B cell (primary cell): ENCODE measurements at regions not wholly inside any gene's neighbourhood (a gene's known extent, or its start where the extent isn't known, plus 50 kb on each side); places are given as distances from the start of the nearest gene placed in this dataset.

Experiments used
- ATAC-seq: fragments of 200-7000 bp; cut with Tn5 transposase; one replicate; pipeline ENCODE4 v1.10.0; 2021; ENCODE audit warnings: low read depth, mild to moderate bottlenecking, moderate number of reproducible peaks, moderate library complexity
- CTCF ChIA-PET: fragments of 350-600 bp; sonication (Branson Sonifier 250); formaldehyde crosslinking; loops from one replicate; lab custom pipeline; 2021; ENCODE audit warnings: antibody characterized with exemption, inconsistent platforms; lab: Charles Lee
- POLR2A ChIA-PET: fragments of 350-600 bp; sonication (Branson Sonifier 250); formaldehyde crosslinking; loops from one replicate; lab custom pipeline; 2021; ENCODE audit warnings: antibody characterized with exemption; lab: Charles Lee
- DNase-seq: peaks from one replicate; pipeline ENCODE4 v3.0.0; 2013
- H2AFZ ChIP-seq: 2 replicates; pipeline ENCODE4 v1.6.1; 2012; ENCODE audit warnings: mild to moderate bottlenecking, low read depth, low read length; ENCODE audit not compliant: insufficient read depth, poor library complexity, severe bottlenecking
- H3K27ac ChIP-seq, 2 donors: 1 replicate in 1 of 2; 2 replicates in 1 of 2; pipeline ENCODE4 v1.5.1; 2012 to 2013; ENCODE audit warnings: low read length in 2 of 2, mild to moderate bottlenecking in 2 of 2, moderate library complexity in 1 of 2
- H3K27me3 ChIP-seq, 4 experiments: fragments of 200-600 bp in 1 of 4; sonication (generic) in 1 of 4; replicated peaks in 1 of 4; 1 replicate in 2 of 4; 2 replicates in 2 of 4; pipeline versions ENCODE4 v1.6.1 to v1.7.0; 2013 to 2016; ENCODE audit warnings: low read length in 3 of 4, mild to moderate bottlenecking in 2 of 4, mixed read lengths in 1 of 4, moderate library complexity in 1 of 4; ENCODE audit not compliant: insufficient read depth in 4 of 4, control insufficient read depth in 3 of 4; ENCODE audit errors: control extremely low read depth in 1 of 4
- H3K36me3 ChIP-seq, 2 experiments: replicated peaks in 1 of 2; 1 replicate in 1 of 2; 2 replicates in 1 of 2; pipeline versions ENCODE4 v1.6.1 to v1.7.1; 2013; ENCODE audit warnings: low read length in 1 of 2; ENCODE audit not compliant: insufficient read depth in 2 of 2, control insufficient read depth in 1 of 2; ENCODE audit errors: control extremely low read depth in 1 of 2, extremely low read depth in 1 of 2
- H3K4me1 ChIP-seq, 2 donors: fragments of 200-600 bp in 1 of 2; sonication (generic) in 1 of 2; 1 replicate in 1 of 2; 2 replicates in 1 of 2; pipeline versions ENCODE4 v1.5.1 to v1.6.1; 2013 to 2017; ENCODE audit warnings: low read length in 2 of 2; ENCODE audit not compliant: control insufficient read depth in 2 of 2, insufficient read depth in 2 of 2
- H3K4me2 ChIP-seq: replicated peaks from 2 replicates; pipeline ENCODE3; 2012; ENCODE audit warnings: mild to moderate bottlenecking, low read depth, low read length; ENCODE audit not compliant: poor library complexity, severe bottlenecking
- H3K4me3 ChIP-seq, 5 experiments: fragments of 200-600 bp in 1 of 5; sonication (generic) in 1 of 5; 1 replicate in 3 of 5; 2 replicates in 2 of 5; pipeline versions ENCODE4 v1.5.1 to v1.7.0; 2011 to 2016; ENCODE audit warnings: low read length in 4 of 5, mild to moderate bottlenecking in 4 of 5, low read depth in 2 of 5, control low read depth in 1 of 5, moderate library complexity in 1 of 5; ENCODE audit not compliant: insufficient read depth in 1 of 5; ENCODE audit errors: control extremely low read depth in 1 of 5, extremely low read depth in 1 of 5
- H3K79me2 ChIP-seq: fragments of 200-600 bp; sonication (generic); one replicate; pipeline ENCODE4 v1.6.0; 2016; ENCODE audit warnings: low read length; ENCODE audit not compliant: control insufficient read depth, insufficient read depth
- H3K9ac ChIP-seq: fragments of 200-600 bp; sonication (generic); 2 replicates; pipeline ENCODE4 v1.6.1; 2017; ENCODE audit warnings: mild to moderate bottlenecking, low read length, moderate library complexity
- H3K9me3 ChIP-seq, 3 donors: one replicate each; pipeline versions ENCODE4 v1.6.1 to v1.7.1; 2013; ENCODE audit warnings: low read length in 2 of 3; ENCODE audit not compliant: control insufficient read depth in 2 of 3, insufficient read depth in 1 of 3; ENCODE audit errors: control extremely low read depth in 1 of 3
- H4K20me1 ChIP-seq: 2 replicates; pipeline ENCODE4 v1.6.0; 2012; ENCODE audit warnings: mild to moderate bottlenecking, low read length; ENCODE audit not compliant: insufficient read depth, control insufficient read depth, poor library complexity, severe bottlenecking
- H3K27ac Mint-ChIP-seq: one replicate; pipeline ENCODE4 v1.8.0; 2021; ENCODE audit warnings: mixed read lengths
- H3K27me3 Mint-ChIP-seq: one replicate; pipeline ENCODE4 v1.8.0; 2021; ENCODE audit warnings: mixed read lengths
- H3K4me1 Mint-ChIP-seq: one replicate; pipeline ENCODE4 v1.8.0; 2021; ENCODE audit warnings: mixed read lengths
- H3K4me3 Mint-ChIP-seq: one replicate; pipeline ENCODE4 v1.8.0; 2021; ENCODE audit warnings: mixed read lengths
- H3K9me3 Mint-ChIP-seq: one replicate; pipeline ENCODE4 v1.8.0; 2022; ENCODE audit warnings: mixed read lengths; ENCODE audit not compliant: insufficient read depth
- CTCF ChIP-seq: fragments of 200-600 bp; IDR thresholded peaks from one replicate; pipeline ENCODE4 v1.8.0; 2022; ENCODE audit warnings: antibody characterized with exemption, mild to moderate bottlenecking
- EZH2 ChIP-seq: IDR thresholded peaks from 2 replicates; pipeline ENCODE4 v1.6.1; 2012; ENCODE audit warnings: borderline replicate concordance, low read depth, mild to moderate bottlenecking, moderate library complexity, low read length; ENCODE audit not compliant: insufficient read depth, poor library complexity, severe bottlenecking
- WGBS: methylation state at CpG from one replicate; pipeline ENCODE4 v1.1.5; 2013; ENCODE audit warnings: missing lambda C conversion rate; ENCODE audit not compliant: insufficient coverage; 5-methylcytosine and 5-hydroxymethylcytosine counted together
- intact Hi-C: fragments of 100-400 bp; cut with micrococcal nuclease; formaldehyde crosslinking; loops from one replicate; pipeline ENCODE4 v1.10.0; 2022

GRCh38 chr13:94959626-94960025, 247.3 kb upstream of the SOX21 start:
- no peaks in the 10 kb centered on the region for H3K27me3 ChIP-seq
- no peaks in the 10 kb centered on the region for H3K4me1 ChIP-seq
- no peaks in the 10 kb centered on the region for H4K20me1 ChIP-seq
- no peak overlapping the region for H2AFZ ChIP-seq
- H3K4me3 ChIP-seq, result no peak overlapping the region
- ChIA-PET CTCF (no interaction called here), POLR2A (interaction anchor here (0.7 kb wide), 1 partner anchor 11 kb away, joined by 4 read pairs; no protein-coding TSS in a partner anchor)
- no peaks in the 10 kb centered on the region for H3K9me3 Mint-ChIP-seq
- H3K4me1 Mint-ChIP-seq, result no peaks in the 10 kb centered on the region
- DNase-seq, result no peak
- no peaks in the 10 kb centered on the region for H3K79me2 ChIP-seq
- H3K4me3 Mint-ChIP-seq, result no peak overlapping the region
- H3K27ac Mint-ChIP-seq, result no peak overlapping the region
- TF ChIP-seq EZH2, result no peak
- no peak for TF ChIP-seq CTCF
- no peak overlapping the region for H3K9ac ChIP-seq
- no peak overlapping the region for H3K27ac ChIP-seq
- H3K27me3 Mint-ChIP-seq, result peaks cover 25% of the 10 kb centered on the region
- no CpG with 5 or more reads among the region's 4 CpGs for WGBS
- no peaks in the 10 kb centered on the region for H3K36me3 ChIP-seq
- no peaks in the 10 kb centered on the region for H3K9me3 ChIP-seq
- intact Hi-C loops, result no loop called here
- H3K4me2 ChIP-seq, result no peak overlapping the region
- ATAC-seq, result no peak

- no peak overlapping the region for H2AFZ ChIP-seq
- H3K4me2 ChIP-seq, result no peak overlapping the region
- ChIA-PET CTCF (no interaction called here), POLR2A (no interaction called here)
- H3K27ac ChIP-seq, result no peak overlapping the region
- H4K20me1 ChIP-seq, result no peaks in the 10 kb centered on the region
- H3K4me3 ChIP-seq, result no peak overlapping the region
- Mint-ChIP-seq H3K9me3 (peaks cover 4% of the 10 kb centered on the region), H3K4me3 (no peak overlapping the region), H3K4me1 (no peaks in the 10 kb centered on the region), H3K27me3 (peaks cover 7% of the 10 kb centered on the region), H3K27ac (no peak overlapping the region)
- no peaks in the 10 kb centered on the region for H3K79me2 ChIP-seq
- WGBS, result 83% methylated on average over 1 of the region's 5 CpGs
- H3K4me1 ChIP-seq, result no peaks in the 10 kb centered on the region
- DNase-seq (no peak), ATAC-seq (no peak)
- no peak overlapping the region for H3K9ac ChIP-seq
- H3K9me3 ChIP-seq, result no peaks in the 10 kb centered on the region
- intact Hi-C loops, result no loop called here
- H3K36me3 ChIP-seq, result no peaks in the 10 kb centered on the region
- no peaks in the 10 kb centered on the region for H3K27me3 ChIP-seq
- no peak for TF ChIP-seq CTCF
- no peak for TF ChIP-seq EZH2
Observed at GRCh38 chr13:94956417-94957110, 244.2 kb upstream of the SOX21 start.
